ENCODE measurements at regions not wholly inside any gene's neighbourhood (a gene's known extent, or its start where the extent isn't known, plus 50 kb on each side); places are given as distances from the start of the nearest gene placed in this dataset.

- TF ChIP-seq POLR2A (IDR thresholded peaks at IDR 0.05) (no peak), CTCF (IDR thresholded peaks at IDR 0.05) (no peak)
Measured at GRCh38 chr12:76264611-76265012, 83.6 kb downstream of the BBS10 start.

All from esophagus squamous epithelium (tissue), 4 donors.